GM12878 (cell line): ENCODE measurements at regions not wholly inside any gene's neighbourhood (a gene's known extent, or its start where the extent isn't known, plus 50 kb on each side); places are given as distances from the start of the nearest gene placed in this dataset.

ENCODE experiments used
- ATAC-seq: fragments of 200-7000 bp; cut with Tn5 transposase; 3 replicates; pipeline ENCODE4 v1.9.1; 2020; ENCODE audit warnings: mild to moderate bottlenecking, moderate library complexity
- BruUV-seq: library from RNA; stranded (reverse); fragments of 400-500 nt; replicated peaks from 2 replicates; lab custom pipeline; 2021; lab: Mats Ljungman, UMichigan
- CTCF ChIA-PET: fragments of 300-600 bp; sonication (Branson Sonifier 250); formaldehyde crosslinking; extraction: SDS; loops from one replicate; lab custom pipeline; 2021; ENCODE audit warnings: inconsistent platforms; lab: Yijun Ruan, JAX
- POLR2A ChIA-PET: fragments of 350-600 bp; formaldehyde crosslinking; extraction: SDS; loops from one replicate; lab custom pipeline; 2021; ENCODE audit warnings: inconsistent platforms; lab: Charles Lee
- RAD21 ChIA-PET: fragments of 300-600 bp; sonication (Branson Sonifier 250); formaldehyde crosslinking; loops from one replicate; lab custom pipeline; 2023; ENCODE audit warnings: antibody characterized with exemption; ENCODE audit not compliant: unreplicated experiment; lab: Charles Lee
- SMC1A ChIA-PET: fragments of 300-600 bp; sonication (Branson Sonifier 250); formaldehyde crosslinking; loops from one replicate; lab custom pipeline; 2023; ENCODE audit not compliant: unreplicated experiment, uncharacterized antibody; lab: Charles Lee
- DNase-seq: peaks from one replicate; pipeline ENCODE4 v3.0.0-alpha.2; 2011; ENCODE audit warnings: low read depth, low spot score
- FAIRE-seq: peaks from 3 replicates; lab custom pipeline; 2011; peaks lifted over from hg19 to GRCh38; lab: Jason Lieb, UNC
- H2AFZ ChIP-seq: 2 replicates; pipeline ENCODE4 v1.6.0; 2011; ENCODE audit warnings: low read depth, low read length, control low read depth; ENCODE audit not compliant: control insufficient read depth
- H3K27ac ChIP-seq: 2 replicates; pipeline ENCODE4 v1.5.1; 2011; ENCODE audit warnings: control low read depth; ENCODE audit not compliant: control insufficient read depth, insufficient read depth
- H3K27me3 ChIP-seq, 2 experiments: replicated peaks in 1 of 2; 2 replicates each; pipeline versions ENCODE4 v1.6.0 to v1.6.1; 2011; ENCODE audit warnings: low read length in 1 of 2; ENCODE audit not compliant: control insufficient read depth in 2 of 2, insufficient read depth in 2 of 2
- H3K36me3 ChIP-seq, 2 experiments: 2 replicates each; pipeline ENCODE4 v1.5.1; 2011; ENCODE audit warnings: low read length in 1 of 2; ENCODE audit not compliant: control insufficient read depth in 2 of 2, insufficient read depth in 2 of 2
- H3K4me1 ChIP-seq: 2 replicates; pipeline ENCODE4 v1.6.1; 2011; ENCODE audit warnings: mild to moderate bottlenecking, low read length, moderate library complexity, mixed read lengths; ENCODE audit not compliant: control insufficient read depth, insufficient read depth
- H3K4me2 ChIP-seq: 2 replicates; pipeline ENCODE4 v1.6.0; 2011; ENCODE audit warnings: control low read depth; ENCODE audit not compliant: control insufficient read depth, insufficient read depth
- H3K4me3 ChIP-seq: fragments of 200-600 bp; sonication (generic); 2 replicates; pipeline ENCODE4 v1.5.1; 2016
- H3K79me2 ChIP-seq: 2 replicates; pipeline ENCODE4 v1.6.0; 2011; ENCODE audit warnings: low read length; ENCODE audit not compliant: control insufficient read depth, insufficient read depth
- H3K9ac ChIP-seq: 2 replicates; pipeline ENCODE4 v1.8.0; 2011; ENCODE audit warnings: low read length, control low read depth, mixed read lengths; ENCODE audit not compliant: control insufficient read depth, insufficient read depth
- H3K9me3 ChIP-seq: replicated peaks from 3 replicates; pipeline ENCODE4 v1.5.1; 2011; ENCODE audit warnings: mild to moderate bottlenecking, low read length; ENCODE audit not compliant: control insufficient read depth, insufficient read depth
- H4K20me1 ChIP-seq: 2 replicates; pipeline ENCODE4 v1.6.0; 2011; ENCODE audit not compliant: control insufficient read depth, insufficient read depth
- CBFB ChIP-seq: IDR thresholded peaks from 2 replicates; pipeline ENCODE4 v1.6.1; 2016; ENCODE audit warnings: antibody characterized with exemption, low read depth
- CHD4 ChIP-seq: fragments of 200-600 bp; sonication (generic); IDR thresholded peaks from 2 replicates; pipeline ENCODE4 v1.6.1; 2016; ENCODE audit warnings: mild to moderate bottlenecking
- GATAD2B ChIP-seq: fragments of 450-650 bp; conservative IDR thresholded peaks from 2 replicates; pipeline ENCODE4 v1.6.1; 2017; ENCODE audit warnings: low read depth, mild to moderate bottlenecking, moderate library complexity
- HCFC1 ChIP-seq: fragments of 150-350 bp; IDR thresholded peaks from 2 replicates; pipeline ENCODE4 v1.6.1; 2014; ENCODE audit warnings: low read length
- IKZF2 ChIP-seq, 2 experiments: fragments of 450-650 bp; IDR thresholded peaks; 2 replicates each; pipeline ENCODE4 v1.6.1; 2017; ENCODE audit warnings: mild to moderate bottlenecking in 2 of 2, moderate library complexity in 2 of 2
- KDM1A ChIP-seq: fragments of 200-600 bp; sonication (generic); IDR thresholded peaks from 2 replicates; pipeline ENCODE4 v1.6.1; 2016; ENCODE audit warnings: borderline replicate concordance
- LARP7 ChIP-seq: fragments of 450-650 bp; IDR thresholded peaks from 2 replicates; pipeline ENCODE4 v1.6.1; 2017; ENCODE audit warnings: mild to moderate bottlenecking
- MXI1 ChIP-seq: fragments of 150-350 bp; IDR thresholded peaks from 2 replicates; pipeline ENCODE4 v1.6.1; 2011; ENCODE audit warnings: low read depth, mild to moderate bottlenecking, inconsistent platforms, low read length, improper control_type of control experiment
- NR2C2 ChIP-seq: IDR thresholded peaks from 2 replicates; pipeline ENCODE4 v1.6.1; 2011; ENCODE audit warnings: borderline replicate concordance, low read depth; ENCODE audit not compliant: control insufficient read depth, insufficient read length
- RFX5 ChIP-seq: IDR thresholded peaks from 2 replicates; pipeline ENCODE4 v1.6.1; 2011; ENCODE audit warnings: low read depth, low read length, improper control_type of control experiment
- ZNF274 ChIP-seq: IDR thresholded peaks from one replicate; pipeline ENCODE4 v1.8.0; 2011; ENCODE audit not compliant: insufficient read length, insufficient read depth
- WGBS: methylation state at CpG from one replicate; pipeline ENCODE4 v1.1.6; 2016; ENCODE audit warnings: low lambda C conversion rate; ENCODE audit not compliant: insufficient replicate concordance, insufficient coverage; ENCODE audit errors: missing lambda C conversion rate; 5-methylcytosine and 5-hydroxymethylcytosine counted together
- in situ Hi-C: fragments of 300-500 bp; cut with MboI; formaldehyde crosslinking; loops from 9 replicates; pipeline ENCODE4 v1.14.3; 2018; ENCODE audit warnings: mixed read lengths
- intact Hi-C: fragments of 100-400 bp; cut with micrococcal nuclease; formaldehyde crosslinking; loops from one replicate; pipeline ENCODE4 v1.14.2; 2022; ENCODE audit not compliant: unreplicated experiment
- TF ChIP-seq, protein P1 (sequence below): IDR thresholded peaks from 2 replicates; pipeline ENCODE4 v1.6.1; 2012; ENCODE audit warnings: low read depth, low read length, improper control_type of control experiment
- TF ChIP-seq, protein P2 (sequence below): fragments of 450-650 bp; IDR thresholded peaks from 2 replicates; pipeline ENCODE4 v1.6.1; 2017; ENCODE audit warnings: mild to moderate bottlenecking, low read depth, inconsistent platforms; ENCODE audit not compliant: poor library complexity, severe bottlenecking

DNA sequence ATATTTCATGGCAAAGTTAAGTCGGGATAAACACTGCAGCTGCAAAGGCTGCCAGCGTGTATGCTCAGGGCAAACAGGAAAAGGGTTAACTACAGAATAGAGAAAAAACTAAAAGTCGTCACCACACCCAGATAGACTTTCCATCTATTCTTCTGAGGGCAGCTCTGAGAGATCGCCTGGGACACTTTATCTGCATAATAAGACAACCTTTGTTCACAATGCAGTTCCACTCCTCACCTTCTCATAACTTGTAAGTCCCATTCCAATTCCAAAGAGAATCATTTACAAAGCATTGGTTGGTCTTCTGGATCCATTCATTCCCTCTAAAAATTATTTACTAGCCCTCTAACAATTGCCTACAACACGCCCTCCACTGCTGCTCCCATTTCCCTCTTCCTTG, 437.4 kb downstream of the RND3 start (continued):
- TF ChIP-seq, protein P1, sequence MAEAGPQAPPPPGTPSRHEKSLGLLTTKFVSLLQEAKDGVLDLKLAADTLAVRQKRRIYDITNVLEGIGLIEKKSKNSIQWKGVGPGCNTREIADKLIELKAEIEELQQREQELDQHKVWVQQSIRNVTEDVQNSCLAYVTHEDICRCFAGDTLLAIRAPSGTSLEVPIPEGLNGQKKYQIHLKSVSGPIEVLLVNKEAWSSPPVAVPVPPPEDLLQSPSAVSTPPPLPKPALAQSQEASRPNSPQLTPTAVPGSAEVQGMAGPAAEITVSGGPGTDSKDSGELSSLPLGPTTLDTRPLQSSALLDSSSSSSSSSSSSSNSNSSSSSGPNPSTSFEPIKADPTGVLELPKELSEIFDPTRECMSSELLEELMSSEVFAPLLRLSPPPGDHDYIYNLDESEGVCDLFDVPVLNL = no peak
- no peak for TF ChIP-seq KDM1A
- no peak for TF ChIP-seq RFX5

DNA sequence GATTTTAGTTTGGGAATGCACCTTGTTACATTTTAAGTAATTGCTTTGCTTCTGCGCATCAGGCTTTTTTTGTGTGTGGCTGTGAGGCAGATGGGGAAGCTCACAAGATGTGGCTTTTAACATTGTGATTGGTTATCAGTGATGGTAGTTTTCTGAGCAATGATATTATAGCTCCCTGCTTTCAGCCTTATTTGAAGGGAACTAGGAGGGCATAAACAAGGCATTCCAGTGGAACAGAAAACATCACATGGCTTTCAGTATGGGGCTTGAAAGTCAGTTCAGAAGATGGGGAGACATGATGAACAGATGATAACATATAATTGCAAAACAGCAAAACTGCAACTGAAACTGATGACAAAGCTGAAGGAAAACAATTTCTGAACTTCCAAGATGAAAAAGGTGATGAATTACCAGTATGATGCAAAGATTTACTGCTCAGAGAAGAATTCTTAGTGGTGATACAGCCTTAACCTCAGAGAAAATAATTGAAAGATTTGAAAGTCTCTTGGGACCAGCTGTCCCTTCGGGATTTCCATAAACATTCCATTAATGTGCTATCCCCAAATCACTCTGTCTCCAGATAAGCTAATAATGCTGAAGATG, 439.7 kb downstream of the RND3 start:
- Histone ChIP-seq H3K4me1 (no peaks in the 10 kb centered on the region), H3K9ac (no peak overlapping the region), H2AFZ (no peak overlapping the region), H3K27ac (no peak overlapping the region), H3K27me3 (no peaks in the 10 kb centered on the region), H3K9me3 (no peaks in the 10 kb centered on the region), H3K4me2 (no peak overlapping the region), H3K79me2 (no peaks in the 10 kb centered on the region), H4K20me1 (no peaks in the 10 kb centered on the region), H3K4me3 (no peak overlapping the region), H3K36me3 (no peaks in the 10 kb centered on the region)
- no peak for FAIRE-seq
- no TSS peak for BruUV-seq
- in situ Hi-C loops (no loop called here), intact Hi-C loops (no loop called here)
- 48% methylated on average over 2 of the region's 2 CpGs for WGBS
- SMC1A ChIA-PET = no interaction called here
- POLR2A ChIA-PET = no interaction called here
- RAD21 ChIA-PET = no interaction called here
- CTCF ChIA-PET = no interaction called here
- DNase-seq = no peak
- TF ChIP-seq NR2C2 (no peak), MXI1 (no peak), HCFC1 (no peak), GATAD2B (no peak), CHD4 (no peak), ZNF274 (no peak), LARP7 (no peak), IKZF2 (IDR thresholded peaks at IDR 0.05) (no peak), CBFB (no peak)
- TF ChIP-seq, protein P2, sequence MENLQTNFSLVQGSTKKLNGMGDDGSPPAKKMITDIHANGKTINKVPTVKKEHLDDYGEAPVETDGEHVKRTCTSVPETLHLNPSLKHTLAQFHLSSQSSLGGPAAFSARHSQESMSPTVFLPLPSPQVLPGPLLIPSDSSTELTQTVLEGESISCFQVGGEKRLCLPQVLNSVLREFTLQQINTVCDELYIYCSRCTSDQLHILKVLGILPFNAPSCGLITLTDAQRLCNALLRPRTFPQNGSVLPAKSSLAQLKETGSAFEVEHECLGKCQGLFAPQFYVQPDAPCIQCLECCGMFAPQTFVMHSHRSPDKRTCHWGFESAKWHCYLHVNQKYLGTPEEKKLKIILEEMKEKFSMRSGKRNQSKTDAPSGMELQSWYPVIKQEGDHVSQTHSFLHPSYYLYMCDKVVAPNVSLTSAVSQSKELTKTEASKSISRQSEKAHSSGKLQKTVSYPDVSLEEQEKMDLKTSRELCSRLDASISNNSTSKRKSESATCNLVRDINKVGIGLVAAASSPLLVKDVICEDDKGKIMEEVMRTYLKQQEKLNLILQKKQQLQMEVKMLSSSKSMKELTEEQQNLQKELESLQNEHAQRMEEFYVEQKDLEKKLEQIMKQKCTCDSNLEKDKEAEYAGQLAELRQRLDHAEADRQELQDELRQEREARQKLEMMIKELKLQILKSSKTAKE = no peak
- no peak for ATAC-seq
